ENCODE measurements at regions not wholly inside any gene's neighbourhood (a gene's known extent, or its start where the extent isn't known, plus 50 kb on each side); places are given as distances from the start of the nearest gene placed in this dataset.
A peak's percentile ranks its signal among the peaks of the same experiment; 100 is the strongest.

DNA sequence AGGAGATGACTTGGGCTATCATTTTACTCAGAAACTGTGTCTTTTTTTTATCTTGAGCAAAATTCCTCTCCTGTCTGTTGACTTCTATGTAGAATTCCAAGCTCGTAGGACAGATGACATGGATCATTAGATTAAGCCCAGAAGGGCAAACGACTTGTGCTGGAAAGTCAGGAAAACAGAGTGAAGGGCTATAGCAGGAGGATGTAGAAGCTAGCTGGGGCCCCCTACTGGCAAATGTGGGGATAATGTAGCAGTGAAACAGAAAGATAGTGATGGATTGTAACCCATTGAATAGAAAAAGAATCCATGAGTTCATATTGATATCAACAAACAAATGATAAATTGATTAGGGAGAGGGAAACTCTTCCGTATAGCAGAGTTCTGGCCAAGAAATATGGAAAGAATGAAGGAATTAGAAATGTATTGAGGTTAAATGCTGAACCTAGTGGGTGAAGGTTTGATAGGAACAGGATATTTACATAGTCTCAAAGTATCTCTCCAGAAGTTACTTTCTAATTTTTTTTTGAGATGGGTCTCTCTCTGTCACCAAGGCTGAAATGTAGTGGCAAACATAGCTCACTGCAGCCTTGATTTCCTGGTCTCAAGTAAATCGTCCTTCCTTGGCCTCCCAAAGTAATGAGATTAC, 103.6 kb downstream of the LYZL1 start:
- intact Hi-C loops (cut with DNase I; ENCODE audit: low total_unique reads): no loop called here
- no peaks in the 10 kb centered on the region for H3K27me3 ChIP-seq
- H3K27ac ChIP-seq: no peak overlapping the region
- no peaks in the 10 kb centered on the region for H3K36me3 ChIP-seq
- H3K4me3 ChIP-seq: no peak overlapping the region
- no peaks in the 10 kb centered on the region for H3K9me3 ChIP-seq
- DNase-seq: peak in 1 of 2 donors; percentile 38
- no peaks in the 10 kb centered on the region for H3K4me1 ChIP-seq
- no peak for TF ChIP-seq POLR2A (IDR thresholded peaks at IDR 0.05)
- TF ChIP-seq CTCF (IDR thresholded peaks at IDR 0.05): peak; percentile 46 to 74 (median 58)

GRCh38 chr10:29394321-29394932, 105.6 kb downstream of the LYZL1 start:
- H3K27ac ChIP-seq: no peak overlapping the region
- H3K36me3 ChIP-seq: no peaks in the 10 kb centered on the region
- H3K4me3 ChIP-seq: no peak overlapping the region
- DNase-seq: no peak
- intact Hi-C loops (cut with DNase I; ENCODE audit: low total_unique reads): no loop called here
- H3K9me3 ChIP-seq: no peaks in the 10 kb centered on the region
- no peaks in the 10 kb centered on the region for H3K4me1 ChIP-seq
- TF ChIP-seq POLR2A (IDR thresholded peaks at IDR 0.05): no peak
- TF ChIP-seq CTCF (IDR thresholded peaks at IDR 0.05): no peak
- no peaks in the 10 kb centered on the region for H3K27me3 ChIP-seq

GRCh38 chr10:29395409-29395808, 106.5 kb downstream of the LYZL1 start:
- Histone ChIP-seq H3K9me3 (no peaks in the 10 kb centered on the region), H3K4me3 (no peak overlapping the region), H3K36me3 (no peaks in the 10 kb centered on the region), H3K27ac (no peak overlapping the region), H3K27me3 (no peaks in the 10 kb centered on the region), H3K4me1 (no peaks in the 10 kb centered on the region)
- no peak for TF ChIP-seq POLR2A (IDR thresholded peaks at IDR 0.05)
- no peak for TF ChIP-seq CTCF (IDR thresholded peaks at IDR 0.05)
- intact Hi-C loops (cut with DNase I; ENCODE audit: low total_unique reads): no loop called here
- DNase-seq: no peak

GRCh38 chr10:29397221-29397620, 108.4 kb downstream of the LYZL1 start:
- no peak overlapping the region for H3K27ac ChIP-seq
- H3K27me3 ChIP-seq: no peaks in the 10 kb centered on the region
- no peak for TF ChIP-seq POLR2A (IDR thresholded peaks at IDR 0.05)
- TF ChIP-seq CTCF (IDR thresholded peaks at IDR 0.05): no peak
- no peak overlapping the region for H3K4me3 ChIP-seq
- H3K9me3 ChIP-seq: no peaks in the 10 kb centered on the region
- no peak for DNase-seq
- H3K4me1 ChIP-seq: no peaks in the 10 kb centered on the region
- intact Hi-C loops (cut with DNase I; ENCODE audit: low total_unique reads): no loop called here
- H3K36me3 ChIP-seq: no peaks in the 10 kb centered on the region

- Histone ChIP-seq H3K9me3 (no peaks in the 10 kb centered on the region), H3K27me3 (no peaks in the 10 kb centered on the region), H3K4me3 (no peak overlapping the region), H3K27ac (no peak overlapping the region), H3K36me3 (no peaks in the 10 kb centered on the region), H3K4me1 (no peaks in the 10 kb centered on the region)
- TF ChIP-seq POLR2A (IDR thresholded peaks at IDR 0.05) (no peak), CTCF (IDR thresholded peaks at IDR 0.05) (no peak)
- intact Hi-C loops (cut with DNase I; ENCODE audit: low total_unique reads): no loop called here
- no peak for DNase-seq
Measured at GRCh38 chr10:29403208-29403607, 114.3 kb downstream of the LYZL1 start.

Measured in uterus (tissue), 3 donors.